GM18505 (cell line): ENCODE measurements at regions not wholly inside any gene's neighbourhood (a gene's known extent, or its start where the extent isn't known, plus 50 kb on each side); places are given as distances from the start of the nearest gene placed in this dataset.
"Not testable (repeated sequence)": the region's sequence is repeated elsewhere in the genome, so short reads cannot be mapped to it uniquely, and the experiment has no call there.

Experiments
- ATAC-seq: cut with Tn5 transposase; IDR thresholded peaks from one replicate; pipeline ENCODE4 v1.9.1; 2021; ENCODE audit not compliant: unreplicated experiment
- POLR2A ChIP-seq: IDR thresholded peaks from 4 replicates; pipeline ENCODE4 v1.6.1; 2011; ENCODE audit warnings: borderline replicate concordance; ENCODE audit not compliant: insufficient read depth, insufficient read length; ENCODE audit errors: extremely low read depth

DNA sequence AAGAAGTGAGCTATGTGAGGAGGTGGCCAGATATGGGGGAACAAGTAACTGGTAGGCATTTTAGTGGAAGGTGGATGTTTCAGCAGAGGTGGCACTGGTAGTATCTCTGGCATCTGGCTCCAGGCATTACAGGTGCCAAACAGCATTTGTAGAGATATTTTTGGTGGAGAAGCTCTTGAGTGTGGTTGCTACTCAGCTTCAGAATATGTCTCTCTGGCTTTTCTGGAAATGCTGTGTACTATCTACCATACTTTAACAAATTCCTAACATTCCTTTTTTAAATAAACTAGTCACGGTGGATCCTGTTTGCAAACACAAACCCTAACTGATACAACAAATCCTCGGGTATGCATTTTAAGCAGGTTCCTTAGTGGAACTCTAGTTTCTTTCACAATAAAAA lies 128.0 kb downstream of the BARX2 start:
- ATAC-seq: no peak
- no peak for TF ChIP-seq POLR2A

- TF ChIP-seq POLR2A: no peak
- no peak for ATAC-seq
These were observed 129.6 kb downstream of the BARX2 start for GRCh38 chr11:129505266-129505665.

DNA sequence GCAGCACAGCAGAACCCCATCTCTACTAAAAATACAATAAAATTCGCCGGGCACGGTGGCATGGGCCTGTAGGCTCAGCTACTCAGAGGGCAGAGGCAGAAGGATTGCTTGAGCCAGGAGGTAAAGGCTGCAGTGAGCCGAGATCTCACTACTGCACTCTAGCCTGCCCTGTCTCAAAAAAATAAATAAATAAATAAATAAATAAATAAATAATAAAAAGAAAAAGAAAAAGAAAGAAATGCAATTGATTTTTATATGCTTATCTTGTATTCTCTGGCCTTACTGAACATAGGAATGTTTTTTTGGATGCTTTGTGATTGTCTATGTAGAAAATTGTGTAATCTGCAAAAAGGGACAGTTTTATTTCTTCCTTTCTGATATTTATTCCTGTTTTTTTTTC lies 132.5 kb downstream of the BARX2 start:
- ATAC-seq: no peak
- no peak for TF ChIP-seq POLR2A

DNA sequence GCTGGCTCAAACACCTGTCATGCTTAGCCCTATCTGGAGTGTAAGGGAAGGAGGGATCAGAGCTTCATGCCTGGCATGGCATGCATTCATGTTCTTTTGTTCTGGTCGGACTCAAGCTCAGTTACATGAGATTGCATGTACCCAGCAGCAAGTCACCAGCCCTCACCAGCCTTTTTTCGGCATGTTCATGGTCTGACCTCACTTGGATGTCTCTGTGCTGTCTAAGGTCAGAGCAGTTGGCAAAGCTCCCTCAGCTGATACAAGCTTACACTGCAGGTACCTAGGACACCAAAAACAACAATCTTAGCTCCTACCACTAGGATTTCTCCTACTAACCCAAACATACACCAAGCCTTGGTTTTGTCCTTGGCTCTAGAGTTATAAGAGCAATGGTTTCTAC lies 152.6 kb downstream of the BARX2 start:
- no peak for TF ChIP-seq POLR2A

GRCh38 chr11:129530154-129530895 lies 154.7 kb downstream of the BARX2 start:
- ATAC-seq: no peak
- no peak for TF ChIP-seq POLR2A

More for the DNA sequence above, 152.6 kb downstream of the BARX2 start:
- no peak for ATAC-seq

DNA sequence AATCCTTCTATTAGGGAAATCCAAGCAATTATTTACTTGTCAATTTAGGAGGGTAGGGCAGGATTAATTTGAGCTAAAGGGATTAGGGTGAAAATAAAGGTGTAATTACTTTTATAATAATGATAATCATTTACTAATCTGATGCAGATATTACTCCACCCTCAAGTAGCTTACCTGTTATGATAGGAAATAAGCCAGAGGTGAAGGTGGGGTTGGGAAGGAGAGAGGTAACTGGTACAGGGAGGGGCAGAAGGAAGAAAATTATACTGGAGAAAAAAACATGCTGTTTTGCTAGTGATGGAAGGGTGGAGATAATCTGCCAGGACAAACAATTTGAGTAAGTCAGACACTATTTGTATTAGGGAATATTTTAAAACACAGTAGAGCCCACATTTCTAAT lies 157.7 kb downstream of the BARX2 start:
- TF ChIP-seq POLR2A: no peak
- ATAC-seq: no peak

DNA sequence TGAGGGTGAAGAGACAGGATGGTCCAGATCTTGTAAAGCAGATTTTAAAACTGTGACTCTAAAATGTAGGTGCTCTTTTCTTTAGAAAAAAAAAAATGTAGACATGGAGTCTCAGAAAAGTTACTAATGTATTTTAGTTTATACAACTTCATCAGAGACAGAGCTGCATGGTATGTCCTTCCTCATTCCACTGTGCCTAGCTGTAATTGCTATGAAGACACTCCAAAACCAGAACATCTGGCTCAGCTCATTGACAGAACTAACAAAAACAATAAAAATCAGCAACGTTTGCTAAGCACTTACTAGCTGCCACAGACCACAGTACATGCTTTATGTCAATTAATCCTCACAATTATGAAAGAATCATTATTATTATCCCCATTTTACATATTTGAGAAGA lies 160.7 kb downstream of the BARX2 start:
- no peak for ATAC-seq
- no peak for TF ChIP-seq POLR2A

GRCh38 chr11:129538323-129538722 lies 162.7 kb downstream of the BARX2 start:
- TF ChIP-seq POLR2A: no peak
- ATAC-seq: no peak

- ATAC-seq: no peak
- TF ChIP-seq POLR2A: no peak
These were observed 168.1 kb downstream of the BARX2 start for GRCh38 chr11:129543515-129544290.

DNA sequence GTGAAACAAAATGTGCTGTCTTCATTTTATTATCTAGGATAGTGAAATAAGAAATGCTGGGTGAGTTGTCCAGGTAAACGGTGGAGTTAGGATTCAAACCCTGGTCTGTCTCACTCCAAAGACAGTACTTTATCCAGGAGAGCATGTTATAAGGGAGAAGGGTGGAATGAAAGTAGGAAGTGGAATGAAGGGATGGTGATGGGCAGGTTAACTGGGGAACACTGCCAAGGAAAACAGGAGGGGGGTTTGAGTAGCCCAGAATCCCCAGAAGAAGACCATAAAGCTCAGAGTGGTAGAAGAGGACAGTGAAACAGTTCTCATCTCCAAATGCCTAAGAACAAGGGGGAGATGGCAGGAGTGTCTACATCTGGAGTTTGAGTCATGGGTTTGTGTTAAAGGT lies 169.0 kb downstream of the BARX2 start:
- no peak for ATAC-seq
- TF ChIP-seq POLR2A: no peak

DNA sequence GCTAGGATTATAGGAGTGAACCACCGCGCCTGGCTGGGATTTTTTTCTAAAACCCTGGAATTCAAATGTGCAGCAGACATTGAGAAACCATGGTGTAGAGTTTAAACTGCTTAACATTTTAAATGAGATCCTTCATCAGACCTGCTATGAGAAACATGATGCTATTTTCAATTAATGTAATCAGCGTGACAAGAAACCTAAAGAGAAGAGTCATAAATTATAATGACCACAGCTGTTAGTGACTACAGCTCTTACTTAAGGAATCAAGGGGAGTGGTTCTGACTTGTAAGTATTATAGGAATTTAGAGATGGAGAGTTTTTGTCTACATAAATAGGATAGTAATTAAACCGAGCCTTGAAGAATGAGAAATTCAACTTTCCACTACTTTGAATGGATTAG lies 170.6 kb downstream of the BARX2 start:
- no peak for ATAC-seq

GRCh38 chr11:129557421-129557820 lies 181.8 kb downstream of the BARX2 start:
- ATAC-seq: no peak
- TF ChIP-seq POLR2A: no peak

More for the DNA sequence above, 170.6 kb downstream of the BARX2 start:
- no peak for TF ChIP-seq POLR2A

GRCh38 chr11:129569007-129569406 lies 193.4 kb downstream of the BARX2 start:
- TF ChIP-seq POLR2A: no peak
- no peak for ATAC-seq

GRCh38 chr11:129572667-129573066 lies 197.0 kb downstream of the BARX2 start:
- ATAC-seq: not testable (repeated sequence)
